ENCODE measurements at regions not wholly inside any gene's neighbourhood (a gene's known extent, or its start where the extent isn't known, plus 50 kb on each side); places are given as distances from the start of the nearest gene placed in this dataset.

DNA sequence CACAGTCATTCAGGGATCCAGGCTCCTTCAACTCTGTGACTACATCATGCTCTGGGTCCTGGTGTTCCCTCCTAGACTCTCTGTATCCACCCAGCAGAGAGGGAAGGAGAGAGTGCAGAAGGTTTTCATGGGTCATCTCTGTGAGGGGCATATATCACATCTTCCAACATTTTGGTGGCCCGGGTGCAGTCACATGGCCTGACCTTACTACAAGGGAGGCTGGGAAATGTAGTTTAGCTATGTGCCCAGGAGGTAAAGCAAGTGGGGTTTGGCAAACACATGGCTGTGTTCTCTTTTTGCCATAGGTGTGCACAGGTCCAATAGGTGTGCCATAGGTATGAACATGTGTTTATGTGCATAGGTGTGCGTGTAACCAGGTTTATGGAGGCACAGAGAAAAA is 222.2 kb upstream of the EEF2KMT start:
- H3F3A ChIP-seq (ENCODE audit: control insufficient read depth, insufficient read depth): no peaks in the 10 kb centered on the region
- H3K9me3 ChIP-seq (ENCODE audit: control insufficient read depth, insufficient read depth, low read length): no peaks in the 10 kb centered on the region
- H3K9me2 ChIP-seq (replicated peaks; ENCODE audit: control insufficient read depth, low read length): no peaks in the 10 kb centered on the region
- no peaks in the 10 kb centered on the region for H4K20me1 ChIP-seq (ENCODE audit: control insufficient read depth, insufficient read depth, low read depth, low read length)
- no peak overlapping the region for H3K4me2 ChIP-seq (ENCODE audit: low read length)
- no peak overlapping the region for H3K4me3 ChIP-seq (ENCODE audit: low read length)
- H3K27me3 ChIP-seq (ENCODE audit: control insufficient read depth, low read length): no peaks in the 10 kb centered on the region
- no peak overlapping the region for H3K27ac ChIP-seq (ENCODE audit: low read depth, low read length)
- no peak for TF ChIP-seq EZH2phosphoT487 (IDR thresholded peaks at IDR 0.05; ENCODE audit: borderline replicate concordance, low read length)
- TF ChIP-seq, protein P1, sequence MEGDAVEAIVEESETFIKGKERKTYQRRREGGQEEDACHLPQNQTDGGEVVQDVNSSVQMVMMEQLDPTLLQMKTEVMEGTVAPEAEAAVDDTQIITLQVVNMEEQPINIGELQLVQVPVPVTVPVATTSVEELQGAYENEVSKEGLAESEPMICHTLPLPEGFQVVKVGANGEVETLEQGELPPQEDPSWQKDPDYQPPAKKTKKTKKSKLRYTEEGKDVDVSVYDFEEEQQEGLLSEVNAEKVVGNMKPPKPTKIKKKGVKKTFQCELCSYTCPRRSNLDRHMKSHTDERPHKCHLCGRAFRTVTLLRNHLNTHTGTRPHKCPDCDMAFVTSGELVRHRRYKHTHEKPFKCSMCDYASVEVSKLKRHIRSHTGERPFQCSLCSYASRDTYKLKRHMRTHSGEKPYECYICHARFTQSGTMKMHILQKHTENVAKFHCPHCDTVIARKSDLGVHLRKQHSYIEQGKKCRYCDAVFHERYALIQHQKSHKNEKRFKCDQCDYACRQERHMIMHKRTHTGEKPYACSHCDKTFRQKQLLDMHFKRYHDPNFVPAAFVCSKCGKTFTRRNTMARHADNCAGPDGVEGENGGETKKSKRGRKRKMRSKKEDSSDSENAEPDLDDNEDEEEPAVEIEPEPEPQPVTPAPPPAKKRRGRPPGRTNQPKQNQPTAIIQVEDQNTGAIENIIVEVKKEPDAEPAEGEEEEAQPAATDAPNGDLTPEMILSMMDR (IDR thresholded peaks at IDR 0.05; ENCODE audit: low read depth, low read length, poor library complexity, severe bottlenecking): no peak
- no peaks in the 10 kb centered on the region for H3K79me2 ChIP-seq (ENCODE audit: control insufficient read depth, low read length)
- no peaks in the 10 kb centered on the region for H3K36me3 ChIP-seq (ENCODE audit: control insufficient read depth, low read length)
- H3K4me1 ChIP-seq (ENCODE audit: control insufficient read depth, low read length): no peaks in the 10 kb centered on the region

DNA sequence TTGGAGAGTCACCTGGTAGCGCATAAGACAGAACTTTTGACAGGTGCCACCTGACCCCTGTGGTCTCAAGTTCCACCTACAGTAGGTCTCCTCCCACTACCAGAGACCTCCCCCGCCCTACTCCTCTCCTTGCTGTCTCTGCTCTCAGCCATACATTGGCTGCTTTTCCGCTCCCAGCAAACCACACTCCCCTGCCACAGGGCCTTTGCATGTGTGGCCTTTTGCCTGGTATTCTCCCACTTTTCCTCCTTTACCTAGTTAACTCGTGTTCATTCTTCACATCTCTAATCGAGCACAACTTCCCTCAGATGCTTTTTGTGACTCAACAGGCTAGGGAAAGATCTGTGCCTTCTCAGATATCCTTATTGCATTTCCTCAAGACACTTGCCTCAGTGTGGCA is 218.3 kb upstream of the EEF2KMT start:
- H3K9me3 ChIP-seq (ENCODE audit: control insufficient read depth, insufficient read depth, low read length): no peaks in the 10 kb centered on the region
- no peak overlapping the region for H3K4me2 ChIP-seq (ENCODE audit: low read length)
- no peaks in the 10 kb centered on the region for H3K27me3 ChIP-seq (ENCODE audit: control insufficient read depth, low read length)
- no peaks in the 10 kb centered on the region for H3K4me1 ChIP-seq (ENCODE audit: control insufficient read depth, low read length)
- H3K4me3 ChIP-seq (ENCODE audit: low read length): no peak overlapping the region
- no peak overlapping the region for H3K27ac ChIP-seq (ENCODE audit: low read depth, low read length)
- no peaks in the 10 kb centered on the region for H3K79me2 ChIP-seq (ENCODE audit: control insufficient read depth, low read length)
- H3K9me2 ChIP-seq (replicated peaks; ENCODE audit: control insufficient read depth, low read length): no peaks in the 10 kb centered on the region
- no peaks in the 10 kb centered on the region for H3F3A ChIP-seq (ENCODE audit: control insufficient read depth, insufficient read depth)
- H4K20me1 ChIP-seq (ENCODE audit: control insufficient read depth, insufficient read depth, low read depth, low read length): no peaks in the 10 kb centered on the region
- TF ChIP-seq, protein P1 (IDR thresholded peaks at IDR 0.05; ENCODE audit: low read depth, low read length, poor library complexity, severe bottlenecking): no peak
- no peak for TF ChIP-seq EZH2phosphoT487 (IDR thresholded peaks at IDR 0.05; ENCODE audit: borderline replicate concordance, low read length)
- H3K36me3 ChIP-seq (ENCODE audit: control insufficient read depth, low read length): no peaks in the 10 kb centered on the region

DNA sequence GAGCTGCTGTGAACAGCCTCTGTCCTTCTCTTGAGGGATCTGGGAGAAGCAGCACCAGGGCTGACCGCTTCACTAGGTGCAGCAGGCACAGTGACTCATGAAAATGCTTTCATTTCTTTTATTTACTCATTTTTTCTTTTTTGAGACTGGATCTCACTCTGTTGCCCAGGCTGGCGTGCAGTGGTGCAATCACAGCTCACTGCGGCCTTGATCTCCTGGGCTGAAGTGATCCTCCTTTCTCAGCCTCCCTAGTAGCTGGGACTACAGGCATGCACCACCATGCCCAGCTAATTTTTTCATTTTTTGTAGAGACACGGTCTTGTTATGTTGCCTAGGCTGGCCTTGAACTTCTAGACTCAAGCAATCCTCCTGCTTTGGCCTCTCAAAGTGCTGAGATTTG is 216.8 kb upstream of the EEF2KMT start:
- H3F3A ChIP-seq (ENCODE audit: control insufficient read depth, insufficient read depth): no peaks in the 10 kb centered on the region
- no peaks in the 10 kb centered on the region for H4K20me1 ChIP-seq (ENCODE audit: control insufficient read depth, insufficient read depth, low read depth, low read length)
- no peaks in the 10 kb centered on the region for H3K27me3 ChIP-seq (ENCODE audit: control insufficient read depth, low read length)
- H3K4me1 ChIP-seq (ENCODE audit: control insufficient read depth, low read length): no peaks in the 10 kb centered on the region
- H3K4me3 ChIP-seq (ENCODE audit: low read length): no peak overlapping the region
- no peaks in the 10 kb centered on the region for H3K79me2 ChIP-seq (ENCODE audit: control insufficient read depth, low read length)
- H3K4me2 ChIP-seq (ENCODE audit: low read length): no peak overlapping the region
- no peaks in the 10 kb centered on the region for H3K9me3 ChIP-seq (ENCODE audit: control insufficient read depth, insufficient read depth, low read length)
- H3K27ac ChIP-seq (ENCODE audit: low read depth, low read length): no peak overlapping the region
- no peaks in the 10 kb centered on the region for H3K36me3 ChIP-seq (ENCODE audit: control insufficient read depth, low read length)
- no peaks in the 10 kb centered on the region for H3K9me2 ChIP-seq (replicated peaks; ENCODE audit: control insufficient read depth, low read length)
- TF ChIP-seq, protein P1 (IDR thresholded peaks at IDR 0.05; ENCODE audit: low read depth, low read length, poor library complexity, severe bottlenecking): no peak
- TF ChIP-seq EZH2phosphoT487 (IDR thresholded peaks at IDR 0.05; ENCODE audit: borderline replicate concordance, low read length): no peak
